ENCODE measurements at regions not wholly inside any gene's neighbourhood (a gene's known extent, or its start where the extent isn't known, plus 50 kb on each side); places are given as distances from the start of the nearest gene placed in this dataset.

- Histone ChIP-seq H3K4me1 (ENCODE audit: control insufficient read depth, insufficient read depth, low read length) (no peaks in the 10 kb centered on the region), H3K27me3 (ENCODE audit: control insufficient read depth, insufficient read depth, low read length) (no peaks in the 10 kb centered on the region), H3K36me3 (ENCODE audit: control insufficient read depth, insufficient read depth, low read length) (no peaks in the 10 kb centered on the region), H3K4me3 (ENCODE audit: low read length) (no peak overlapping the region), H3K9me3 (ENCODE audit: control insufficient read depth, low read depth, low read length) (no peaks in the 10 kb centered on the region), H3K27ac (ENCODE audit: low read length) (no peak overlapping the region)
- WGBS (ENCODE audit: insufficient coverage, low lambda C conversion rate), result no CpG with 5 or more reads among the region's 3 CpGs
- no peak for DNase-seq
These were observed 51.7 kb downstream of the UBE2NL start for GRCh38 chrX:143935601-143936000.

- H3K4me1 ChIP-seq (ENCODE audit: control insufficient read depth, insufficient read depth, low read length), result no peaks in the 10 kb centered on the region
- DNase-seq, result no peak
- H3K4me3 ChIP-seq (ENCODE audit: low read length), result no peak overlapping the region
- H3K27me3 ChIP-seq (ENCODE audit: control insufficient read depth, insufficient read depth, low read length), result no peaks in the 10 kb centered on the region
- no peak overlapping the region for H3K27ac ChIP-seq (ENCODE audit: low read length)
- H3K9me3 ChIP-seq (ENCODE audit: control insufficient read depth, low read depth, low read length), result no peaks in the 10 kb centered on the region
- no CpG with 5 or more reads among the region's 5 CpGs for WGBS (ENCODE audit: insufficient coverage, low lambda C conversion rate)
- H3K36me3 ChIP-seq (ENCODE audit: control insufficient read depth, insufficient read depth, low read length), result no peaks in the 10 kb centered on the region
These were observed 56.2 kb downstream of the UBE2NL start for GRCh38 chrX:143940119-143940518.

- Histone ChIP-seq H3K27me3 (ENCODE audit: control insufficient read depth, insufficient read depth, low read length) (no peaks in the 10 kb centered on the region), H3K27ac (ENCODE audit: low read length) (no peak overlapping the region), H3K36me3 (ENCODE audit: control insufficient read depth, insufficient read depth, low read length) (no peaks in the 10 kb centered on the region), H3K4me1 (ENCODE audit: control insufficient read depth, insufficient read depth, low read length) (no peaks in the 10 kb centered on the region), H3K4me3 (ENCODE audit: low read length) (no peak overlapping the region), H3K9me3 (ENCODE audit: control insufficient read depth, low read depth, low read length) (no peaks in the 10 kb centered on the region)
- no CpG with 5 or more reads among the region's 2 CpGs for WGBS (ENCODE audit: insufficient coverage, low lambda C conversion rate)
- DNase-seq, result no peak
These were observed 61.3 kb downstream of the UBE2NL start for GRCh38 chrX:143945171-143945570.

GRCh38 chrX:143964549-143964948, 80.7 kb downstream of the UBE2NL start:
- no CpG with 5 or more reads among the region's 6 CpGs for WGBS (ENCODE audit: insufficient coverage, low lambda C conversion rate)
- no peak overlapping the region for H3K27ac ChIP-seq (ENCODE audit: low read length)

GRCh38 chrX:143988356-143988755, 104.5 kb downstream of the UBE2NL start:
- no peak overlapping the region for H3K4me3 ChIP-seq (ENCODE audit: low read length)
- no CpG with 5 or more reads among the region's 4 CpGs for WGBS (ENCODE audit: insufficient coverage, low lambda C conversion rate)
- H3K27me3 ChIP-seq (ENCODE audit: control insufficient read depth, insufficient read depth, low read length), result no peaks in the 10 kb centered on the region
- H3K36me3 ChIP-seq (ENCODE audit: control insufficient read depth, insufficient read depth, low read length), result no peaks in the 10 kb centered on the region
- H3K4me1 ChIP-seq (ENCODE audit: control insufficient read depth, insufficient read depth, low read length), result no peaks in the 10 kb centered on the region
- no peaks in the 10 kb centered on the region for H3K9me3 ChIP-seq (ENCODE audit: control insufficient read depth, low read depth, low read length)
- no peak for DNase-seq
- H3K27ac ChIP-seq (ENCODE audit: low read length), result no peak overlapping the region

More at GRCh38 chrX:143964549-143964948, 80.7 kb downstream of the UBE2NL start:
- H3K4me1 ChIP-seq (ENCODE audit: control insufficient read depth, insufficient read depth, low read length), result no peaks in the 10 kb centered on the region
- no peaks in the 10 kb centered on the region for H3K9me3 ChIP-seq (ENCODE audit: control insufficient read depth, low read depth, low read length)
- H3K4me3 ChIP-seq (ENCODE audit: low read length), result no peak overlapping the region
- H3K27me3 ChIP-seq (ENCODE audit: control insufficient read depth, insufficient read depth, low read length), result no peaks in the 10 kb centered on the region
- H3K36me3 ChIP-seq (ENCODE audit: control insufficient read depth, insufficient read depth, low read length), result no peaks in the 10 kb centered on the region
- no peak for DNase-seq

- H3K27me3 ChIP-seq (ENCODE audit: control insufficient read depth, insufficient read depth, low read length), result no peaks in the 10 kb centered on the region
- H3K4me3 ChIP-seq (ENCODE audit: low read length), result no peak overlapping the region
- H3K9me3 ChIP-seq (ENCODE audit: control insufficient read depth, low read depth, low read length), result no peaks in the 10 kb centered on the region
- no peaks in the 10 kb centered on the region for H3K36me3 ChIP-seq (ENCODE audit: control insufficient read depth, insufficient read depth, low read length)
- no peak for DNase-seq
- no CpG with 5 or more reads among the region's 1 CpG for WGBS (ENCODE audit: insufficient coverage, low lambda C conversion rate)
- H3K4me1 ChIP-seq (ENCODE audit: control insufficient read depth, insufficient read depth, low read length), result no peaks in the 10 kb centered on the region
- no peak overlapping the region for H3K27ac ChIP-seq (ENCODE audit: low read length)
These were observed 110.3 kb downstream of the UBE2NL start for GRCh38 chrX:143994206-143994605.

- DNase-seq, result no peak
- Histone ChIP-seq H3K27ac (ENCODE audit: low read length) (no peak overlapping the region), H3K4me3 (ENCODE audit: low read length) (no peak overlapping the region), H3K36me3 (ENCODE audit: control insufficient read depth, insufficient read depth, low read length) (no peaks in the 10 kb centered on the region), H3K4me1 (ENCODE audit: control insufficient read depth, insufficient read depth, low read length) (no peaks in the 10 kb centered on the region), H3K27me3 (ENCODE audit: control insufficient read depth, insufficient read depth, low read length) (no peaks in the 10 kb centered on the region), H3K9me3 (ENCODE audit: control insufficient read depth, low read depth, low read length) (no peaks in the 10 kb centered on the region)
- no CpG with 5 or more reads among the region's 6 CpGs for WGBS (ENCODE audit: insufficient coverage, low lambda C conversion rate)
These were observed 114.4 kb downstream of the UBE2NL start for GRCh38 chrX:143998261-143998660.

GRCh38 chrX:144006811-144007210, 122.9 kb downstream of the UBE2NL start:
- Histone ChIP-seq H3K27ac (ENCODE audit: low read length) (no peak overlapping the region), H3K4me1 (ENCODE audit: control insufficient read depth, insufficient read depth, low read length) (no peaks in the 10 kb centered on the region), H3K9me3 (ENCODE audit: control insufficient read depth, low read depth, low read length) (no peaks in the 10 kb centered on the region), H3K36me3 (ENCODE audit: control insufficient read depth, insufficient read depth, low read length) (no peaks in the 10 kb centered on the region), H3K27me3 (ENCODE audit: control insufficient read depth, insufficient read depth, low read length) (no peaks in the 10 kb centered on the region), H3K4me3 (ENCODE audit: low read length) (no peak overlapping the region)
- DNase-seq, result no peak

GRCh38 chrX:144040793-144041192, 156.9 kb downstream of the UBE2NL start:
- Histone ChIP-seq H3K27me3 (ENCODE audit: control insufficient read depth, insufficient read depth, low read length) (no peaks in the 10 kb centered on the region), H3K4me3 (ENCODE audit: low read length) (no peak overlapping the region), H3K4me1 (ENCODE audit: control insufficient read depth, insufficient read depth, low read length) (no peaks in the 10 kb centered on the region), H3K27ac (ENCODE audit: low read length) (no peak overlapping the region), H3K9me3 (ENCODE audit: control insufficient read depth, low read depth, low read length) (peaks cover 3% of the 10 kb centered on the region), H3K36me3 (ENCODE audit: control insufficient read depth, insufficient read depth, low read length) (no peaks in the 10 kb centered on the region)
- no CpG with 5 or more reads among the region's 2 CpGs for WGBS (ENCODE audit: insufficient coverage, low lambda C conversion rate)
- no peak for DNase-seq

GRCh38 chrX:144042271-144042670, 158.4 kb downstream of the UBE2NL start:
- H3K27me3 ChIP-seq (ENCODE audit: control insufficient read depth, insufficient read depth, low read length), result no peaks in the 10 kb centered on the region
- WGBS (ENCODE audit: insufficient coverage, low lambda C conversion rate), result no CpG with 5 or more reads among the region's 5 CpGs

GRCh38 chrX:144075432-144075831, 191.6 kb downstream of the UBE2NL start:
- no peak for DNase-seq
- H3K4me1 ChIP-seq (ENCODE audit: control insufficient read depth, insufficient read depth, low read length), result no peaks in the 10 kb centered on the region
- H3K27ac ChIP-seq (ENCODE audit: low read length), result no peak overlapping the region
- H3K27me3 ChIP-seq (ENCODE audit: control insufficient read depth, insufficient read depth, low read length), result no peaks in the 10 kb centered on the region
- no peaks in the 10 kb centered on the region for H3K9me3 ChIP-seq (ENCODE audit: control insufficient read depth, low read depth, low read length)
- no peaks in the 10 kb centered on the region for H3K36me3 ChIP-seq (ENCODE audit: control insufficient read depth, insufficient read depth, low read length)
- WGBS (ENCODE audit: insufficient coverage, low lambda C conversion rate), result no CpG with 5 or more reads among the region's 1 CpG
- H3K4me3 ChIP-seq (ENCODE audit: low read length), result no peak overlapping the region

More at GRCh38 chrX:144042271-144042670, 158.4 kb downstream of the UBE2NL start:
- no peak for DNase-seq
- Histone ChIP-seq H3K9me3 (ENCODE audit: control insufficient read depth, low read depth, low read length) (peaks cover 3% of the 10 kb centered on the region), H3K27ac (ENCODE audit: low read length) (no peak overlapping the region), H3K36me3 (ENCODE audit: control insufficient read depth, insufficient read depth, low read length) (no peaks in the 10 kb centered on the region), H3K4me1 (ENCODE audit: control insufficient read depth, insufficient read depth, low read length) (no peaks in the 10 kb centered on the region), H3K4me3 (ENCODE audit: low read length) (no peak overlapping the region)
